Testis (tissue), 2 donors: ENCODE measurements at regions not wholly inside any gene's neighbourhood (a gene's known extent, or its start where the extent isn't known, plus 50 kb on each side); places are given as distances from the start of the nearest gene placed in this dataset.

ENCODE experiments used
- DNase-seq: peaks from one replicate; pipeline ENCODE4 v3.0.0-alpha.2; 2019
- H3K27ac ChIP-seq, 2 donors: fragments of 200-600 bp; sonication (generic); one replicate each; pipeline ENCODE4 v1.5.1; 2019
- H3K27me3 ChIP-seq: fragments of 200-600 bp; sonication (generic); one replicate; pipeline ENCODE4 v1.5.1; 2019
- H3K36me3 ChIP-seq: fragments of 200-600 bp; sonication (generic); one replicate; pipeline ENCODE4 v1.5.1; 2017; ENCODE audit warnings: low read depth; ENCODE audit errors: missing control alignments
- H3K4me1 ChIP-seq: fragments of 200-600 bp; sonication (generic); one replicate; pipeline ENCODE4 v1.5.1; 2019
- H3K4me3 ChIP-seq, 2 donors: fragments of 200-600 bp; sonication (generic); one replicate each; pipeline ENCODE4 v1.5.1; 2017 to 2019
- H3K9me3 ChIP-seq: fragments of 200-600 bp; sonication (generic); one replicate; pipeline ENCODE4 v1.5.1; 2017
- POLR2A ChIP-seq: fragments of 450-650 bp; IDR thresholded peaks from one replicate; pipeline ENCODE4 v1.6.1; 2017; ENCODE audit warnings: antibody characterized with exemption, mild to moderate bottlenecking, moderate library complexity
- WGBS, 2 donors: methylation state at CpG; one replicate each; pipeline ENCODE4 v1.1.5; 2018; 5-methylcytosine and 5-hydroxymethylcytosine counted together
- intact Hi-C: fragments of 100-400 bp; cut with DNase I; formaldehyde crosslinking; loops from one replicate; pipeline ENCODE4 v1.15.1; 2023; ENCODE audit warnings: low total_unique reads
- TF ChIP-seq, protein P1 (sequence below), 3 experiments: fragments of 450-650 bp in 2 of 3; fragments of 200-600 bp in 1 of 3; sonication (generic) in 1 of 3; IDR thresholded peaks; one replicate each; pipeline ENCODE4 v1.5.1; 2016 to 2019; ENCODE audit warnings: antibody characterized with exemption in 3 of 3, mild to moderate bottlenecking in 2 of 3, moderate library complexity in 1 of 3

DNA sequence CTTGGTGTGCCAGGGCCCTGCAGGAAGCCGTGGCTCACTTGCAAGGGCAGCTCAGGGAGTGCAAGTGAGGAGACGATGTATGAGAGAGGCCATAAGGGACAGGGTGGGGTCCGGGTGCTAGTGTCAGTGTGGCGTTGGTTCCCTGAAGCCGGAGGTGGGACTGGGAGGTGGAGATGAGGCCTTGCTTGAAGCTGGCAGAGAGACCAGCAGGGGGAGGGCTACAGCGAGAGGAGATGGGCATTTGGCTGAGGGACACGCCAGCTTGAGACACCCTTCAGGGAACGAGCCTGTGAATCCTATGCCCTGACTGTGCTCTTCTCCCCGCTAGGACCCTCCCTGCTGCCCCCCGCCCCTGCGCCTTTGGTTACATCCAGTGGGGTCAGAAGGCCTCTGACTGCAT, 529.1 kb downstream of the TCERG1L start:
- 81 to 87% methylated on average over 11 of the region's 11 CpGs for WGBS, 2 donors
- TF ChIP-seq, protein P1, sequence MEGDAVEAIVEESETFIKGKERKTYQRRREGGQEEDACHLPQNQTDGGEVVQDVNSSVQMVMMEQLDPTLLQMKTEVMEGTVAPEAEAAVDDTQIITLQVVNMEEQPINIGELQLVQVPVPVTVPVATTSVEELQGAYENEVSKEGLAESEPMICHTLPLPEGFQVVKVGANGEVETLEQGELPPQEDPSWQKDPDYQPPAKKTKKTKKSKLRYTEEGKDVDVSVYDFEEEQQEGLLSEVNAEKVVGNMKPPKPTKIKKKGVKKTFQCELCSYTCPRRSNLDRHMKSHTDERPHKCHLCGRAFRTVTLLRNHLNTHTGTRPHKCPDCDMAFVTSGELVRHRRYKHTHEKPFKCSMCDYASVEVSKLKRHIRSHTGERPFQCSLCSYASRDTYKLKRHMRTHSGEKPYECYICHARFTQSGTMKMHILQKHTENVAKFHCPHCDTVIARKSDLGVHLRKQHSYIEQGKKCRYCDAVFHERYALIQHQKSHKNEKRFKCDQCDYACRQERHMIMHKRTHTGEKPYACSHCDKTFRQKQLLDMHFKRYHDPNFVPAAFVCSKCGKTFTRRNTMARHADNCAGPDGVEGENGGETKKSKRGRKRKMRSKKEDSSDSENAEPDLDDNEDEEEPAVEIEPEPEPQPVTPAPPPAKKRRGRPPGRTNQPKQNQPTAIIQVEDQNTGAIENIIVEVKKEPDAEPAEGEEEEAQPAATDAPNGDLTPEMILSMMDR (IDR thresholded peaks at IDR 0.05) = no peak
- no peak for TF ChIP-seq POLR2A

DNA sequence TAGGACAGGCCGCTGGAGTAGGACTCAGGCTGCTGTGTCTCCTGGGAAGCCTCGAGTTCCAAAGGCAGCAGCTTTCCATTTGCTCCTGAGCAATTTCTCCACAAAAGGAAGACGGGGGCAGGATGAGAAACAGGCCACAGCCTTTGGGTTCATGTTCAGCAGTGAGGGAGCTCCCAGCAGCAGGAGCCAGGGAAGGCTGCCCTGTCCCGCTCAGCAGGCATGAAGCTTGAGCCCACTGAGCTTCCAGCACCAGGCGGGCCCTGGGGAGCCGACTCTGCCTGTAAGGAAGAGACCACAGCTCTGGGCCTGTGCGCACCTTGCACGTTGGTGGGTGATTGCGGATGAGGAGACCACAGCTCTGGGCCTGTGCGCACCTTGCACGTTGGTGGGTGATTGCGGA, 527.2 kb downstream of the TCERG1L start:
- DNase-seq = no peak
- TF ChIP-seq, protein P1 (IDR thresholded peaks at IDR 0.05) = no peak
- TF ChIP-seq POLR2A = no peak
- Histone ChIP-seq H3K27me3 (no peaks in the 10 kb centered on the region), H3K4me1 (peaks cover 20% of the 10 kb centered on the region), H3K4me3 (no peak overlapping the region), H3K9me3 (no peaks in the 10 kb centered on the region), H3K36me3 (no peaks in the 10 kb centered on the region), H3K27ac (no peak overlapping the region)
- intact Hi-C loops = no loop called here
- WGBS, 2 donors = 63 to 86% methylated on average over 3 to 8 of the region's 12 CpGs

More for the DNA sequence above, 529.1 kb downstream of the TCERG1L start:
- peaks cover 13% of the 10 kb centered on the region for H3K4me1 ChIP-seq
- H3K36me3 ChIP-seq = no peaks in the 10 kb centered on the region
- no peaks in the 10 kb centered on the region for H3K9me3 ChIP-seq
- no peak overlapping the region for H3K4me3 ChIP-seq
- no peak overlapping the region for H3K27ac ChIP-seq
- H3K27me3 ChIP-seq = no peaks in the 10 kb centered on the region
- intact Hi-C loops = no loop called here
- DNase-seq = no peak

DNA sequence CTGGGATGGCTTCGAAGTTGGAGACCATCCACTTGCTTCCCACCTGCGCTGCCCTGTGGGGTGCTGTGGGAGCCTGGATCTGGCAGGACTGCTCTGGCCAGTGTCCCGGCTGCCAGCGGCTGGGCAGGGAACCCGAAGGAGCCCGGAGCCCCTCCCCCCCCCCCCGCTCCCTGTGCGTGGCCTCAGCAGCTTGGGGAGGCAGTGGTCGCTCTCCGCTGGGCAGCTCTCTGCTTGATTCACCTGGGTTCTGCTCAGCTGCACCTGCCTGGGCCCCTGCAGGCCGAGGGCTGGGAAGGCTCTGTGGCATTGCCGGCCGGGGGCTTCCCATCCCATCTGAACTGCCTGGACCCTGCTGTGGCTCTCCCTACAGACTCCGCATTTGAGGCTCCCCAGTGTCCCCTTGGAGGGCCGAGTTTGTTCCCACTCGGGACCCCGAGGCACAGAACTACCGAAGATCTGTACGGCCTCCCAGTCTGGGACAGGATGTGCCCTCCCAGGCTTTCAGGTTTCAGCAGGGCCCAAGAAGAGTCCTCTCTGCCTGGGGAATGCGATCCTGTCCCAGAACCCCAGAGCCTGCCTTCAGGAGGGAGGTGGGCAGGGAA, 525.1 kb downstream of the TCERG1L start:
- Histone ChIP-seq H3K9me3 (no peaks in the 10 kb centered on the region), H3K4me1 (peaks cover 17% of the 10 kb centered on the region), H3K27ac (peak overlapping the region in 1 of 2 donors; percentile 31), H3K4me3 (no peak overlapping the region), H3K27me3 (no peaks in the 10 kb centered on the region), H3K36me3 (no peaks in the 10 kb centered on the region)
- no peak for DNase-seq
- no peak for TF ChIP-seq POLR2A
- TF ChIP-seq, protein P1 (IDR thresholded peaks at IDR 0.05) = no peak
- WGBS, 2 donors = 53 to 77% methylated on average over 9 to 20 of the region's 20 CpGs
- intact Hi-C loops = no loop called here

DNA sequence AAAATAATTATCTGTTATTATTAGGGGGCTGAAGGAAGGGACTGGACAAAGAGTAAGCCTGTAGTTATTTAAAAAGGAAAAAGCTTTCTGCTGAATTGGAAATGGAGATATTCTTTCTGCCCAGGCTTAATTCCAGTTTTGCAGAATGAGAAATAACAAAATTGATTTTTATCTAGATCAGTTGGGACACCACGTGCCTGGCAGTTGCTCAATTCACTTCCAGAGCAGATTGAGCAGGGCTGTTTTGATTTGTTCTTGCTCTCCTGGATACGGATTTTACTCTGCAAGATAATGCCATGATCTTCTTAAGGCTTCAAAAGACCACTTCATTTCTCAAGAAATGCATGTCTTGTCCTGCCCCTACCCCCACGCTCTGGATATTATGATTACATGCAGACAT, 524.3 kb downstream of the TCERG1L start:
- DNase-seq = peak; percentile 48
- Histone ChIP-seq H3K27ac (peak overlapping the region in 1 of 2 donors; percentile 28), H3K27me3 (no peaks in the 10 kb centered on the region), H3K36me3 (no peaks in the 10 kb centered on the region), H3K4me3 (no peak overlapping the region), H3K4me1 (peaks cover 17% of the 10 kb centered on the region), H3K9me3 (no peaks in the 10 kb centered on the region)
- 32 to 38% methylated on average over 3 of the region's 3 CpGs for WGBS, 2 donors
- intact Hi-C loops = no loop called here
- TF ChIP-seq, protein P1 (IDR thresholded peaks at IDR 0.05) = no peak
- TF ChIP-seq POLR2A = no peak

DNA sequence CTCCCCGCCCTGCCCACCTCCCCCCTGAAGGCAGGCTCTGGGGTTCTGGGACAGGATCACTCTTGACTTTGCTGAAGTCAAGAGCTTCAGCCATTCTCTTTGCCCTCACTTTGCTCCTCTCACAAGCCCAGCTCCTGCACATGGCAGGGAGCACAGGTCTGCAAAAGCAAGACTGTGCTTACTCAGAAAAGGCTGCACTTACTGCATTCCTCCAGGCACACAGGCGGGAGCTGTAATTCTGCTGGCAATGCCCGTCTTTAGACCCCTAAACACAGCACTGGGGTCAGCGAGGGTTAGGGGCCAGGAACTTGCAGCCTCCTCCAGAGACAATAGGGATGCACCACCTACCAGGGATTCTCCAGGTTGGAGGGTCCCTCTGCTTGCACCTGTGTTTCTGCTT, 523.7 kb downstream of the TCERG1L start:
- Histone ChIP-seq H3K9me3 (no peaks in the 10 kb centered on the region), H3K27ac (no peak overlapping the region), H3K4me1 (peaks cover 17% of the 10 kb centered on the region), H3K27me3 (no peaks in the 10 kb centered on the region), H3K36me3 (no peaks in the 10 kb centered on the region), H3K4me3 (no peak overlapping the region)
- TF ChIP-seq POLR2A = no peak
- TF ChIP-seq, protein P1 (IDR thresholded peaks at IDR 0.05) = no peak
- intact Hi-C loops = no loop called here
- DNase-seq = no peak
- WGBS, 2 donors = 62 to 64% methylated on average over 3 to 4 of the region's 4 CpGs
